HG02938 (cell line): ENCODE measurements at regions not wholly inside any gene's neighbourhood (a gene's known extent, or its start where the extent isn't known, plus 50 kb on each side); places are given as distances from the start of the nearest gene placed in this dataset.
A peak's percentile ranks its signal among the peaks of the same experiment; 100 is the strongest.
"Not testable (repeated sequence)": the region's sequence is repeated elsewhere in the genome, so short reads cannot be mapped to it uniquely, and the experiment has no call there.

ENCODE experiments used
- ATAC-seq: cut with Tn5 transposase; IDR thresholded peaks from one replicate; pipeline ENCODE4 v1.9.1; 2021; ENCODE audit warnings: mild to moderate bottlenecking, moderate library complexity; ENCODE audit not compliant: unreplicated experiment

DNA sequence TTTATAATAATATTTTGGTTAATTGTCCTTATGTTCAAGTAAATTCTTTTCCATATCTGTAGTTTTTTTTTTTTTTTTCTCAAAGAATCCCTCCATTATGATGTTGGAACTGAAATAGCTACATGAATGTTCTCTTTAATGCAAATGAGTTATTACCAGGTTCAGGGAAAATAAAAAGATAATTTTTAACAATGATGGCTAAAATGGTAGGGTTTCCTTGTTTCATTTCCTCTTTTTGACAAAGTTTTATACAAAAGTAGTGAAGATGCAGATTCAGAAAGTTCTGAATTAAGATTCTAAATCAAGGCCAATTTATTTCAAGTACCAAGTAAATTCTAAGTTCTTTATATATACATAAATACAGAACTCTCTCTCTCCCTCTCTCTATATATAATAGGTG is 779.0 kb upstream of the INTU start:
- ATAC-seq: peak; percentile 54

DNA sequence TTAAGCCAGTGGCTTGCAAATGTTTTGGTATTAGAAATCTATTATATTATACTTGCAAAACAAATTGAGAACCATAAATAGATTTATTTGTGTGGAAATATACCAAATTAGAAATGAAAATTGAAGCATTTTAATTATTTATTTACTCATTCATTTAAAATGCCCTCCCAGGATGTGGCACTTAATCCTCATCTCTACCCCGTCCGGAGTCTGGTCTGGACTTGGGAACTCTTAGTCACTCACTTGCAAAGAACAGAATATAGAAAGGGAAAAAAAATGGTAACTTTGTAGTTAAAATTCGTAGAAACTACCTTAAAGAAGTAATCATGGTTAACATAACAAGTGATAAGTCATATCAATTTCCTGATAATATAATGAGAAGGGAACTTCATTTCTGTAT is 775.9 kb upstream of the INTU start:
- no peak for ATAC-seq

DNA sequence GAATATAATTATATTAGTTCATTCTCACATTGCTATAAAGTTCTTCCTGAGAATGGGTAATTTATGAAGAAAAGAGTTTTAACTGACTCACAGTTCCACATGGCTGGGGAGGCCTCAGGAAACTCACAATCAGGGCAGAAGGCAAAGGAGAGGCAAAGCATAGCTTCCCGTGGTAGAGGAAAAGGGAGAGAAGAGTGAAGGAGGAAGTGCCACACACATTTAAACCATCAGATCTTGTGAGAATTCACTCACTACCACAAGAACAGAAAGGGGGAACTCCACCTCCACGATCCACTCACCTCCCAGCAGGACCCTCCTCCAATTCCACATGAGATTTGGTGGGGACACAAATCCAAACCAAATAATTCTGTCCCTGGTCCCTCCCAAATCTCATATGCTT is 773.4 kb upstream of the INTU start:
- ATAC-seq: no peak

DNA sequence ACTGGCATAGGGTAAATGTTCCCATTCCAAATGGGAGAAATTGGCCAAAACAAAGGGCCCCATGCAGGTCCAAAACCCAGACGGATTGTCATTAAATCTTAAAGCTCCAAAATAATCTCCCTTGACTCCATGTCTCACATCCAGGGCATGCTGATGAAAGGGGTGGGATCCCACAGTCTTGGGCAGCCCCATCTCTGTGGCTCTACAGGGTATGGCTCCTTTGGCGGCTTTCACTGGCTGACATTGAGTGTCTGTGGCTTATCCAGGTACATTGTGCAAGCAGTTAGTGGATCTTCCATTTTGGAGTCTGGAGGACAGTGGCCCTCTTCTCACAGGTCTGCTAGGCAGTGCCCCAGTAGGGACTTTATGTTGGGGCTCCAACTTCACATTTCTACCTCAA is 772.9 kb upstream of the INTU start:
- no peak for ATAC-seq

DNA sequence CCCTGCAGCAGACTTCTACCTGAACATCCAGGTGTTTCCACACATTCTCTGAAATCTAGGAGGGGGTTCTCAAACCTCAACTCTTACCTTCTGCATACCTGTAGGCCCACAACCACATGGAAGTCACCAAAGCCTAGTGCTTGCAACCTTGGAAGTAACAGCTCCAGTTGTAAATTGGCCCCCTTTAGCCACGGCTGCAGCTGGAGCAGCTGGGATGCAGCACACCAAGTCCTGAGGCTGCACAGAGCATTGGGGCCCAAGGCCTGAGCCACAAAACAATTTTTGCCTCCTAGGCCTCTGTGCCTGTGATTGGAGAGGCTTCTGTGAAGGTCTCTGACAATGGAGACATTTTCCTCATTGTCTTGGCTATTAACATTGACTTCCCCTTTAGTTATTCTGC is 772.4 kb upstream of the INTU start:
- no peak for ATAC-seq

DNA sequence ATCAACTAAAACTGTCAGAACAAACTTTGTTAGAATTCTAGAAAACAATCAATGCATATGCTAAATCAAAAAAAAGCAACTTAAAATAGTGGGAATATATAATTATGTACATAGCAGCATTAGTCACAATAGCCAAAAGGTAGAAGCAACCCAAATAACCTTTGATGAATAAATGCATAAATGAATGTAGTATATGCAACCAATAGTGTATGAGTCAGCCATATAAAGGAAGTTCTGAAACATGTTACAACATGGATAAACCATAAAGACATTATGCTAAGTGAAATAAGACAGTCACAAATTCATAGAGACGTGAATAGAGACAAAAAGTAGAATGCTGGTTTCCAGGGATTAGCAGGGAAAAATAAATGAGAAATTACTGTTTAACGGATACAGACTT is 762.8 kb upstream of the INTU start:
- ATAC-seq: no peak

DNA sequence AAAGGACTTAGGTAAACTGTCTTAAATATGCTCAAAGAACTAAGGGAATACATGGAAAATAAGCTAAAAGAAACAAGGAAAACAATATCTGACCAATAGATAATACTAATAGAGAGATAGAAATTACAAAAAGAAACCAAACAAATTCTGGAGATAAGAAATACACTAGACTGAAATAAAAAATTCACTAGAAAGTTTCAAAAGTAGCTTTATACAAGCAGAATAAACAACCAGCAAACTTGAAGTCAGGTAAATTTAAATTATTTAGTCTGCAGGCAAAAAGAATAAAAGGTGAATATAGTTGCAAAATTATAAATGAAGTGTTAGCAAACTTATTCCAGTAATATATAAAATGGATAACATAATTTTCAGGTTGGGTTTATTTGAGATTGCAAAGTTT is 760.9 kb upstream of the INTU start:
- ATAC-seq: no peak

DNA sequence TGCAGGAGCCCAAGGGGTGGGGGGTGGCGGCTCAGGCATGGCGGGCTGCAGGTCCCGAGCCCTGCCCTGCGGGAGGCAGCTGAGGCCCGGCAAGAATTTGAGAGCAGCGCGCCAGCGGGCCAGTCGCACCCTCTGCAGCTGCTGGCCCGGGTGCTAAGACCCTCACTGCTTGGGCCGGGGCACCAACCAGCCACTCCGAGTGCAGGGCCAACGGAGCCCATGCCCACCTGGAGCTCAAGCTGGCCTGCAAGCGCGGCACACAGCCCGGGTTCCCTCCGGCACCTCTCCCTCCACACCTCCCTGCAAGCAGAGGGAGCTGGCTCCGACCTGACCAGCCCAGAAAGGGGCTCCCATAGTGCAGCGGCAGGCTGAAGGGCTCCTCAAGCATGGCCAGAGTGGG is 758.2 kb upstream of the INTU start:
- ATAC-seq: no peak

DNA sequence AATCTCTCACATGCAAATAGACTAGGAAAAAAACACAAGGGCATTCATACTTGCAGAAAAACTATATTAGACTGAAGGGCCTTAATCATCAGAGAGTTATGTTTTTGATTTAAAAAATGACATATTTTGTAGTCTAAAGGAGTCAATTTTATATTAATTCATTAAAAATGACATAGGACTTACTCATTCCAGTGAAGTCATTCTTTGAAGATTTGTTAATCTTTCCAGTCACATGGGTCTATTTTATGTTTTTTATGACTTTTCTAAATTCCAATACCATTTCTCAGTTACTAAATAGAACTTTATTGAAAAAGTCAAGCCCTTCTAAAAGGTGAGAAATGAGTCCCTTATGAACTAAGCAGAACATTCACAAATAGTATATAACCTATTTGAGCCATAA is 743.8 kb upstream of the INTU start:
- no peak for ATAC-seq

DNA sequence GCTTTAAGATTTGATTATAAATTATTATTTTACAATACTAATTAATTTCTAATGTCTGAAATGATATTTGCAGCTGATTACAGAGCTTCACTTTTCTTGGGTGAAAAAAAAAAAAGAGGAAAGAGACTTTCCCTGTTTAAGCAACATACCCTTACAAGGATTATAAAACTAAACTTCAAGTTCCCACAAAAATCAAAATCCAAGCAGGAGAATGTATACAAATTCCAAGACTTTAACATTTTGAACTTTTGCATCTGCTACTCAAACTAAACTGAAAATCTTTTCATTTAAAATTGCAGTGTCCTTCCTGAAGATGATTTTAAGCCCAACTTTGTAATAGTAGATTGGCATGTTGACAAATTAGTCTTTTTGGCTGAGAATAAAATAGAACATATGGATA is 742.4 kb upstream of the INTU start:
- no peak for ATAC-seq

DNA sequence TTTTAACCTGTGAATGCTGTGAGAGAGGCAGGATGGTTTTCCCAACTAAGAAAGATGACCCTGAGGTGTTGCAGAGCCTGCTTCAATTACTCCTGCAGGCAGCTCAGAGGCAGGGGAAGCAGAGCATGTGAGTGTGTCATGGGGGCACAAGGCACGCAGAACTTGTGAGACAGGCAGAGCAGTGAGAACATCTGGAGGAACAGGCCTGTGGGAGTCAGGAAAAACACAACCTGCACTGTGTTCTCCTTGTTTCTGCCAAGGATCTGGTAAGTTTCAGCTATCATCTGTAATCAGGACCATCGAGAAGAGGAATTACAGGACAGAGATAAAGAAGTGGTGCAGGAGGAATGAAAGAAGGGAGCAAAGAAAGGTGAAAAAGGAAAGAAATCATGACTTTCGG is 741.8 kb upstream of the INTU start:
- no peak for ATAC-seq

DNA sequence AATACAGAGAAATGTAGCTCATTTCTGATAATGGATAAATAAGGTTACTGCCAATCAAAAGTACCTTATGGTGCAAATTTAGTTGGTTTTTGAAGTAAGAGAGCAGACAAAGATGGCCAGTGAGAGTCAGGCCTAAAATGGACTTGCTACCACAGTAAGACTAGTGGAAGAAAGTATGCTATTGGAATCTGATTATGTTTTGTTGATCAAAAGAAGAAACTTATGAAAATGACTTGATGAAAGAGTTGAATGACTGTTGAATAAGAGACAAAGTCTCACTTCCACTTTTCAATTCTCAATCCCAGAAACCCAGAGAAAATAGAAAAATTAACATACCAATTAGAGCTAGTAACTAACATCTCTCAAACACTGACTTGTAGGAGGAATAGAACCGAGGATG is 737.8 kb upstream of the INTU start:
- no peak for ATAC-seq

DNA sequence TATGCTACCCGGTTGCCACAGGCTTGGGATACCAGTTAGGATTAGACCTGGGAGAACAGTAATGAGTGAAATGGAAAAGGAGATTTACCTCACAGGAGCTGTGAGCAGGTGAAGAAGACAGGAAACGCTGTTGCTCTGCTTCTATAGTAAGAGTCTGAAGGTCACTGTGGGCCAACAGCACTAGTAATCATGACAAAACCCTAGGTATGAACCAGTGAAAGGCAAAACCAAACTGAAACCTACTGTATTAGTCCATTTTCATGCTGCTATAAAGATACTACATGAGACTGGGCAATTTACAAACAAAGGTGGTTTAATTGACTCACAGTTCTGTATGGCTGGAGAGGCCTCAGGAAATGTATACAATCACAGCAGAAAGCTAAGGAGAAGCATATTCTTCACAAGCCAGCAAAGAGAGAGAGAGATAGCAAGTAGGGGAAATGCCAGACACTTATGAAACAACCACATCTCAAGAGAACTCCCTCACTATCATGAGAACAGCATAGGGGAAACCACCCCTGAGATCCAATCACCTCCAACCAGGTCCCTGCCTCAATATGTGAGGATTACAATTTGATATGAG is 736.7 kb upstream of the INTU start:
- no peak for ATAC-seq

DNA sequence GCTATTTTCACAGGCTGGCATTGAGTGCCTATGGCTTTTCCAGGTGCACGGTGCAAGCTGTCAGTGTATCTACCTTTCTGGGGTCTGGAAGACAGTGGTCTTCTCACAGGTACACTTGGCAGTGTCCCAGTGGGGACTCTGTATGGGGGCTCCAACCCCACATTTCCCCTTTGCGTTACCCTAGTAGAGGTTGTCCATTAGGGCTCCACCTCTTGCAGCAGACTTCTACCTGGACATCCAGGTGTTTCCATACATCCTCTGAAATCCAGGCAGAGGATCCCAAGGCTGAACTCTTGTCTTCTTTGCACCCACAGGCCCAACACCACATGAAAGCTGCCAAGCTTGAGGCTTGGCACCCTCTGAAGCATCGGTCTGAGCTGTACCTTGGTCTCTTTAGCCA is 735.7 kb upstream of the INTU start:
- no peak for ATAC-seq

DNA sequence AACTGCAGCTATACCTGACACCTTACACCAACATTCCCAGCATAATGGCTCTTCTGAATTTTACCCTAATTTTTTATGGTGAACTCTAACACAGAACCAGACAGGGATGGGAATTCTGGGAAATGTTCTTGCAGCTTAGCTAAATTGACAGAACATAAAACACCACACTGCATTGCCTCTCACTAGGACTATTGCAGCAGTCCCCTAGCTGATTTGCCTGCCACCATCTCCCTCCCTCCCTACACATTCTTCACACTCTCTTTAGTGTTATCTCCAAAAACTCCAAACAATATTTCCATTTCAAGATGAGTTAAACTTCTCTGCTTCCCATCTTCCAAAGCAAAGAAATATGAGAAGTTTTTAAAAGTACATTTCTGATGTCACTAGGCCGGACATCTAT is 733.9 kb upstream of the INTU start:
- ATAC-seq: no peak

DNA sequence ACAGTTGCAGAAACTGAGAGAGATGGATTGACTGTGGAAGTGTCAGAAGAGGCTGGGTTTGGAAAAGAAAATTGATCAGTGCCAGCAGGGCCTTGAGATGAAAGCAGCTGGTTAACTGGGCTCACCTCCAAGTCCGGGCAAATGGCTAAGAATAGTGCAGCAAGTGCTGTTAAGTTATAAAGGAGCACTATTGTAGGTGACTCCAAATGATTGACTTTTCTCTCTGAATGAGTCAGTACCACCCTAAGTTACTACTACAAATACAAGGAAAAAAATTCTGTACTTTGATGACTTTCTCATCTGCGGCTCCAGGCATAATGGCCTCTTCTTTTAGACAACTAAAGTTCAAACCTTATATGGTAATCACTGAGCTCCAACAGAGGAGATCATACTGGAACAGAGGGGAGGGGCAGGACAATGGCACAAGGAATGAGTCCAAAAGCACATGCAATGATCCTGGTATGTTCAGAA is 733.4 kb upstream of the INTU start:
- no peak for ATAC-seq

DNA sequence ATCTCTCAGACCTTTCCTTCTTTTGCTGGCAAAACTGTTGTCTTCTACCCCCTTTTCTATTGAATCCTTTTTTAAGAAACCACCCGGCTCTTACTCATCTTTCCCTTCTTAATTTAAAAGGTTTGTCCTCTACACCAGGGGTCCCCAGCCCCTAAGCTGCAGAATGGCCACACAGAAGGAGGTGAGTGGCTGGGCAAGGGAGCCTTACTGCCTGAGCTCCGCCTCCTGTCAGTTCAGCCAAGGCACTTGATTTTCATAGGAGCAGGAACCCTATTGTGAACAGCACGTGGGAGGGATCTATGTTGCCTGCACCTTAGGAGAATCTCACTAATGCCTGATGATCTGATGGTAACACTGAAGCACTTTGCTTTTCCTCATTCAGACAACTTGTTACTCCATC is 726.3 kb upstream of the INTU start:
- no peak for ATAC-seq

DNA sequence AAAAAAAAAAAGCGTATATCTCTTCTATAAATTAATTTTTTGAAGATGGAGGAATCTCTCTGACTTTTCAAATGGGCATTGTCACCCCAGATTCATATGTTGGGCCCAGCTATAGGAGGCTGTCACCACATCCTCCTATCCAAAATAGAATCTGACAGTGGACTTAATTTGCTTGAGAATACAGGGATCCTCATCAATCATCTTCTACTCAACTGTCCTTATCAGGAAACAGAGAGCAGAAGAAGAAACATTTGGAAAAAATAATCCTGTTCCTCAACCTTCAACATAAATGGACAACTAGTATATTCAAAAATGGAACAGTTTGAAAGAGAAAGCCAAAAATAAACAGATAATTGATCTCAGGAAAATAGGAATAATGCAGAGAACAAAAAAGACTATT is 725.4 kb upstream of the INTU start:
- no peak for ATAC-seq

DNA sequence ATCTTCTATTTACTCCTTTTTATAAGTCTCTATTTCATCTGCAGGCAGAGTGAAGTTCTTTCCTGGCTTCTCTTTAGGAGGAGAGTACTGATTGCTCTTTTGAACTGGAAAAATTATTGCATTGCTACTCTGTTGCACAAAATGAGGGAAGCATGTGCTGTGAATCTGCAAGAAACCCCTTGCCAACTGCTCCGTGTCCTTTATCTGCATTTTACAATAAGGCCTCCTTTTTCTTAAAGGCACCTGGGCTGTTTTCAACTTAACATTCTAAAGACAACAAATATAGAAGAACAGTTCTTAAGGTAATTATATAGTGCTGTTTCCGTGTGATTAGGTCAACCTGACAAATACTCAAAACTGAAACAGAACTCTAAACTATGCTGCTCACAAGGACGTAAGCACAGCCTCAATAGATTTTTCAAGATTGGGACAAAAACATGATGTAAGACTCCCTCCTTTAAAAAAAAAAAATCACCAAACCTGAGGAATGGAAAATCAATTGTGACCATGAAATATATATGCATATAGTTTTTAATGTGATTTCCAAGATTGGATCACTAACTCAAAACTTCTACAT is 716.6 kb upstream of the INTU start:
- ATAC-seq: no peak

DNA sequence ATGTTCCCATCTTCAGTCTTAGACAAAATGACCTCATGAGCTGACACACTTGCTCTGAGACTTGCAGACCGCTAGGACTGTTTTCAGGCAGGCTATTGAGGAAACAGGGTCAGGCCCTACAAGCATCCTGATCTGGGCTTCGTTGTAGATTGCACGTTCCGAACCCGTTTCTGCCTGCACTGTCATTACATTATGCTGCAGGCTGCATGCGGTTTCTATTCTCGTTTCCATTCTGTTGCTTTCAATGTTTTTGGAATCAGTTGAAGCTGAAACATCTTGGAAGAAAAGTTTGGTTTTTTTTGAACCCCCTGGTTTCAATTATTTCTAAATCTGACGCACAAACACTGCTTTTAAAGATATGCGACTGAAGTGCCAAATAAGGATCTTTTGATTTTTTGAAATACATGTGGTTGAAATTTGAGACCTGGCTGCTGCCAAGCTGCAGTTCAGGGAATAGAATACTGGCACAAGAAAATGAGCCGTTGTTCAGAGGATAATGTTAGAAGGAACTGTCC is 716.1 kb upstream of the INTU start:
- ATAC-seq: no peak

DNA sequence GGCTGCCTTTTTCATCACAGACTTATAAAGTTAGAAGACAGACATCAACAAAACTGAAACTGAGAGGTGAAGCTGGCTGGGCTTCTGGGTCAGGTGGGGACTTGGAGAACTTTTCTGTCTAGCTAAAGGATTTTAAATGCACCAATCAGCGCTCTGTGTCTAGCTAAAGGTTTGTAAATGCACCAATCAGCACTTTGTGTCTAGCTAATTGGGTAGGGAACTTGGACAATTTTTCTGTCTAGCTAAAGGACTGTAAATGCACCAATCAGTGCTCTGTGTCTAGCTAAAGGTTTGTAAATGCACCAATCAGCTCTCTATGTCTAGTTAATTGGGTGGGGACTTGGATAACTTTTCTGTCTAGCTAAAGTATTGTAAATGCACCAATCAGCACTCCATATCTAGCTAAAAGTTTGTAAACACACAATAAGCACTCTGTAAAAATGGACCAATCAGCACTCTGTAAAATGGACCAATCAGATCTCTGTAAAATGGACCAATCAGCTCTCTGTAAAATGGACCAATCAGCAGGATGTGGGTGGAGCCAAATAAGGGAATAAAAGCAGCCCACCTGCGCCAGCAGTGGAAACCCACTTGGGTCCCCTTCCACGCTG is 710.3 kb upstream of the INTU start:
- ATAC-seq: not testable (repeated sequence)

DNA sequence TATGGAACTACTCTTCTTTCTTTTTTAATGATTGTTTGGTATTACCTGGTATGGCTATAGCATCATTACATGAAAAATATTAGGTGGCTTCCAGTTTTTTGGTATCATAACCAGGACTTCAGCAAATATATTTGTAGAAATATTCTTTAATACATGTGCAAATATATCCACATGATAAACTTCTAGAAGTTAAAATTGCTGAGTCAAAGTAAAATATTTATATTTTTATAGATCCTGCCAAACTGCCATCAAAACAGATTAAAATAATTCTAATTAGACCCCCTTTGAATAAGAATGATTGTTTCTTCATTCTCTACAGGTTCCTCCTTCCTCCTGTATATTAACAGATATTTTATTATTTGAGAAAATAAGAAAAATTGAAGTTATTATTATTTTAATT is 708.5 kb upstream of the INTU start:
- no peak for ATAC-seq

DNA sequence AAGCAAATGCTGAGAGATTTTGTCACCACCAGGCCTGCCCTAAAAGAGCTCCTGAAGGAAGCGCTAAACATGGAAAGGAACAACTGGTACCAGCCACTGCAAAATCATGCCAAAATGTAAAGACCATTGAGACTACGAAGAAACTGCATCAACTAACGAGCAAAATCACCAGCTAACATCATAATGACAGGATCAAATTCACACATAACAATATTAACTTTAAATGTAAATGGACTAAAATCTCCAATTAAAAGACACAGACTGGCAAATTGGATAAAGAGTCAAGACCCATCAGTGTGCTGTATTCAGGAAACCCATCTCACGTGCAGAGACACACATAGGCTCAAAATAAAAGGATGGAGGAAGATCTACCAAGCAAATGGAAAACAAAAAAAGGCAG is 702.7 kb upstream of the INTU start:
- ATAC-seq: not testable (repeated sequence)
